ENCODE measurements at regions not wholly inside any gene's neighbourhood (a gene's known extent, or its start where the extent isn't known, plus 50 kb on each side); places are given as distances from the start of the nearest gene placed in this dataset.
"Not testable (repeated sequence)": the region's sequence is repeated elsewhere in the genome, so short reads cannot be mapped to it uniquely, and the experiment has no call there.

DNA sequence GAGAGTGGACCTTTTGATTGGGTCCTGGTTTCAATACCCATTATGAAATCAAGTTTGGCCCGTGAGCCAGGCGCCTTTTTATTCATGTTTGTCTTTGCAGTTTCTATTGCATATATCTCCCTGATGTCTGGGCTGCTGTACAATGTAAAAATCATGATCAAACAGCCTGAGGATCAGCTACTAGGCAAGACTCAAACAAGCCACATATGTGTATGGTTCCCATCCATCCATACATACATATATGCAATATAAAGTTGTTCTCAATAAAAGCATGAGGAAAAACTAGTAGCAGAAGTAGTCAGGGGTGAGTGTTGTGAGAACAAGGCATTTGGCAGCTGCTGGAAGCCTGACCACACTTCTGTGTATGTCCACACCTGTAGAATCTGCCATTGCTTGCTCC, 562.4 kb upstream of the USP24 start:
- POLR2A ChIA-PET (ENCODE audit: low non-redundant PET): no interaction called here
- CTCF ChIA-PET: no interaction called here
- TF ChIP-seq, protein P1, sequence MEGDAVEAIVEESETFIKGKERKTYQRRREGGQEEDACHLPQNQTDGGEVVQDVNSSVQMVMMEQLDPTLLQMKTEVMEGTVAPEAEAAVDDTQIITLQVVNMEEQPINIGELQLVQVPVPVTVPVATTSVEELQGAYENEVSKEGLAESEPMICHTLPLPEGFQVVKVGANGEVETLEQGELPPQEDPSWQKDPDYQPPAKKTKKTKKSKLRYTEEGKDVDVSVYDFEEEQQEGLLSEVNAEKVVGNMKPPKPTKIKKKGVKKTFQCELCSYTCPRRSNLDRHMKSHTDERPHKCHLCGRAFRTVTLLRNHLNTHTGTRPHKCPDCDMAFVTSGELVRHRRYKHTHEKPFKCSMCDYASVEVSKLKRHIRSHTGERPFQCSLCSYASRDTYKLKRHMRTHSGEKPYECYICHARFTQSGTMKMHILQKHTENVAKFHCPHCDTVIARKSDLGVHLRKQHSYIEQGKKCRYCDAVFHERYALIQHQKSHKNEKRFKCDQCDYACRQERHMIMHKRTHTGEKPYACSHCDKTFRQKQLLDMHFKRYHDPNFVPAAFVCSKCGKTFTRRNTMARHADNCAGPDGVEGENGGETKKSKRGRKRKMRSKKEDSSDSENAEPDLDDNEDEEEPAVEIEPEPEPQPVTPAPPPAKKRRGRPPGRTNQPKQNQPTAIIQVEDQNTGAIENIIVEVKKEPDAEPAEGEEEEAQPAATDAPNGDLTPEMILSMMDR (conservative IDR thresholded peaks at IDR 0.05; ENCODE audit: low read depth): no peak
- DNase-seq (ENCODE audit: low spot score): no peak
- no peak overlapping the region for H3K27ac ChIP-seq

DNA sequence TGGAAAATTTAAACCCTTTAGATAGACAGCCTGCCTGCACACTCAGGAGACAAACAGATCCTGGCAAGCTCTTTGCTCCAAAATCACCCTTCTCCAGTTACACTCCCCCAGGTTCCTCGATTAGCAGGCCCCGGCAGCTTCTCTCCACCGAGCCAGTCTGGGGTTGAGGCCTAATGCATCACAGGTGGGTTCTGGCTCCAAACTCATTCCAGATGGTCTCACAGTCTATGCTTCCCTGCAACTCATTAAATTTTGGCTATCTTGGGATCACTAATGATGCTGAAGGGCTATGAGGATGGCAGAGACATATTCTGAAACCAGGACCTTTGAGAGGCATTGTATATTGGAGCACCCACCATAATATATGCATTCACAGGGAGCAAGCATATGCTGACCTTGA, 559.8 kb upstream of the USP24 start:
- ChIA-PET CTCF (interaction anchor here (0.6 kb wide), 1 partner anchor 439 kb away, joined by 3 read pairs; no protein-coding TSS in a partner anchor), POLR2A (ENCODE audit: low non-redundant PET) (no interaction called here)
- TF ChIP-seq, protein P1 (conservative IDR thresholded peaks at IDR 0.05; ENCODE audit: low read depth): no peak
- H3K27ac ChIP-seq: no peak overlapping the region
- DNase-seq (ENCODE audit: low spot score): no peak

DNA sequence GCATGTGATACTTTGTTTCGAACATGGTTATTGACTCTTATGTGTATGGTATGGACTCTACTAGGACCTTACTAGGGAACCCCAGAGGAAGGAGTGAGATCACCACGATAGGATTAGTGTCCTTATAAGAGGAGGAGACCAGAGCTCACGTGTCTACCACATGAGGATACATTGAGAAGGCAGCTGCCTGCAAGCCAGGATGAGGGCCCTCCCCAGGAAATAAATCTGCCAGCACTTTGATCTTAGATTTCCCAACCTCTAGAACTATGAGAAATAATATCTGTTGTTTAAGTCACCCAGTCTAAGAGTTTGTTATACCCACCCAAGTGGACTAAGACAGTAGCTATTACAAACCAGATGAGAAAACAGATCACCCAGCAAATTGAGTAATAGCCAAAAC, 559.3 kb upstream of the USP24 start:
- POLR2A ChIA-PET (ENCODE audit: low non-redundant PET): no interaction called here
- no peak for DNase-seq (ENCODE audit: low spot score)
- no peak overlapping the region for H3K27ac ChIP-seq
- TF ChIP-seq, protein P1 (conservative IDR thresholded peaks at IDR 0.05; ENCODE audit: low read depth): no peak
- CTCF ChIA-PET: interaction anchor here (0.6 kb wide), 1 partner anchor 400 kb away, joined by 4 read pairs; no protein-coding TSS in a partner anchor

DNA sequence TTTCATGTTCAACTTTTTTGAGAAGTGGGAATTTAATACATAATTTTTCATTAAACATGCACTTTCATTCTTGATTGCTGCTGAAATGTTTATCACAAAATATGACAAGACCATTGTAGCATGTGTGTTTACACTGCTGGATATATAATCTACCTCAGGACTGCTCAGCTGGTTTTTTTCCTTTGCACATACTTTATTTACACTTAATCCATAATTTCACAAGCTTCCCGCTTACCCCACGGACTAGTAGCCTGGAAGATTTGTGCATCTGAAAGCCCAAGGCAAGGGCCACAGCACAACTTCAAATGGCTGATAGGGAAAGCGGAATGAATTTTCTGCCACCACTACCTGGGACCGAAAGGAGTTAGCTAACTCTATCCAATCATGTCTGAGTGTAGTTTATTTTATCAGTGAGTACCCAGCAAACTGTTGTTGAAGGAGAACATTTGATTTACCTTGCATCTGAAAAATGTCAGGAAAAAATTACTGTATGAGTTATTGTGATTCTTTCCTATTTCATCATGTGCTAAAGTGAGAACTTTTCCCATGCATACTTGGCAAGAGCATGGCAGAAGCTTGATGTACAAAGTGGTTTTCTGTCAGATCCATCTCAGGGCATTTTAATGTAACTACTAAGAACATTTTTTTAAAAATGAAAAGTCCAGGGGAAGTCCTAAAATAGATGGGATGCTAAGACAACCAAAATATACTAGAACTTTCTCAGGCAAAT, 558.2 kb upstream of the USP24 start:
- no peak for DNase-seq (ENCODE audit: low spot score)
- CTCF ChIA-PET: no interaction called here
- TF ChIP-seq, protein P1 (conservative IDR thresholded peaks at IDR 0.05; ENCODE audit: low read depth): no peak
- no peak overlapping the region for H3K27ac ChIP-seq
- POLR2A ChIA-PET (ENCODE audit: low non-redundant PET): no interaction called here

DNA sequence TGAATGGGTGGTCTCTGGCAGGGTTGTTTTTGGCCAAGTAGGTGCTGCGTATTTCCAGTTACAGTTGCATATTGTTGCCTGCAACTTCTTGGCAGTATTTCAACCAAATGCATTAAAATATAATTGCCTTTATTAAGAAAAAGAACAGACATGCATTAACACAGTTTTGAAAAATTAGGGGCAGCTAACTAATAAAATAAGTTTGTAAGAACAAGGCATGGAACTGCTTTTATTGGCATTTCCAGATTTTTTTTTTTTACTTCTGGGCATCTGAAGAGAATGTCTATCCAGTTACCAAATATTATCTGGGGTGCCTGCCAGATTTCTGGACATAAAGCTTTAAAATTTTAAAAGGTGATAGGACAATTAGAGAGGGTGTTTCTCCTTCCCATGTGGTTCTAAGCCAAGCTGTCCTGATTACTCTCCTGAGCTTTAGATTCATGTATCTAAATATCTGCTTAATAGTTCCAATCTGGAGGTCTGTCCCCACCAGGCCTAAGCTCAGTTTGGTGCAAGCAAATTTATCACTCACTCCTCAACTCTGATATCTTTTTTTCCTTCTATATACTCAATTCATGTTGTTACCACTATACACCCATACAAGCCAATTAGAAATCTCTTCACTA, 553.3 kb upstream of the USP24 start:
- ChIA-PET POLR2A (ENCODE audit: low non-redundant PET) (no interaction called here), CTCF (interaction anchor here (0.7 kb wide), 1 partner anchor 75 kb away, joined by 4 read pairs; no protein-coding TSS in a partner anchor)
- no peak overlapping the region for H3K27ac ChIP-seq
- TF ChIP-seq, protein P1 (conservative IDR thresholded peaks at IDR 0.05; ENCODE audit: low read depth): no peak
- no peak for DNase-seq (ENCODE audit: low spot score)

DNA sequence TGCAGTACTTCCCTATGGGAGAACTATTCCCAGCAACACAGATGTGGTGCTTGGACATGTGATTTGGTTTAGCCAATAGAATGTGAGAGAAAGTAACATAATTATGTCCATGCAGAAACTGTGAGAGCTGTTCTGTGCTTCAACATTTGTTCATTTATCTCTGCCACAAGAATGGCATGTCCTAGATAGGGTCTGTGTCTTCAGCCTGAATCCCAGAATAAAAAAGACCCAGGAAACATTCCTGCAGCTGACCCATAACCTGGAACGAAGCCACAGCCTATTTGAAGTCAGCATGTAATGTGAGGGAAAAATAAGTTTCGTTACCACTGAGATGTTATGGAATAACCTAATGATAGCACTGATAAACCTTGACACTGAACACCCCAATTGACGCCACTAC, 552.0 kb upstream of the USP24 start:
- TF ChIP-seq, protein P1 (conservative IDR thresholded peaks at IDR 0.05; ENCODE audit: low read depth): no peak
- POLR2A ChIA-PET (ENCODE audit: low non-redundant PET): no interaction called here
- H3K27ac ChIP-seq: no peak overlapping the region
- no peak for DNase-seq (ENCODE audit: low spot score)
- CTCF ChIA-PET: no interaction called here

DNA sequence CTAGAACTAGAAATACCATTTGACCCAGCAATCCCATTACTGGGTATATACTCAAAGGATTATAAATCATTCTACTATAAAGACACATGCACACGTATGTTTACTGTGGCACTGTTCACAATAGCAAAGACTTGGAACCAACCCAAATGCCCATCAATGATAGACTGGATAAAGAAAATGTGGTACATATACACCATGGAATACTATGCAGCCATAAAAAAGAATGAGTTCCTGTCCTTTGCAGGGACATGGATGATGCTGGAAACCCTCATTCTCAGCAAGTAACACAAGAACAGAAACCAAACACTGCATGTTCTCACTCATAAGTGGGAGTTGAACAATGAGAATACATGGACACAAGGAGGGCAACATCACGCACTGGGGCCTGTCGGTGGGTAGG, 550.3 kb upstream of the USP24 start:
- H3K27ac ChIP-seq; POLR2A ChIA-PET (ENCODE audit: low non-redundant PET); CTCF ChIA-PET; DNase-seq (ENCODE audit: low spot score): not testable (repeated sequence)

All from RWPE1 (cell line).